Trophoblast cell (in vitro differentiated cells and primary cell): ENCODE measurements at regions not wholly inside any gene's neighbourhood (a gene's known extent, or its start where the extent isn't known, plus 50 kb on each side); places are given as distances from the start of the nearest gene placed in this dataset.
A peak's percentile ranks its signal among the peaks of the same experiment; 100 is the strongest.

Experiments used
- DNase-seq, 2 donors: peaks; one replicate each; pipeline ENCODE4 v3.0.0-alpha.2; 2016
- H2AFZ ChIP-seq: 2 replicates; pipeline ENCODE4 v1.6.1; 2013; ENCODE audit warnings: low read length, moderate library complexity, mild to moderate bottlenecking; ENCODE audit not compliant: insufficient read depth, poor library complexity
- H2AK5ac ChIP-seq: 2 replicates; pipeline ENCODE4 v1.6.1; 2013; ENCODE audit warnings: mild to moderate bottlenecking, low read length
- H2BK120ac ChIP-seq: 2 replicates; pipeline ENCODE4 v1.6.1; 2013; ENCODE audit warnings: low read length, mild to moderate bottlenecking, moderate library complexity; ENCODE audit not compliant: insufficient read depth, poor library complexity
- H2BK12ac ChIP-seq: 2 replicates; pipeline ENCODE4 v1.6.1; 2013; ENCODE audit warnings: mild to moderate bottlenecking, low read length, moderate library complexity
- H2BK5ac ChIP-seq: 2 replicates; pipeline ENCODE4 v1.6.1; 2013; ENCODE audit warnings: low read length, low read depth, moderate library complexity, mild to moderate bottlenecking; ENCODE audit not compliant: poor library complexity
- H3K14ac ChIP-seq: 2 replicates; pipeline ENCODE4 v1.6.1; 2013; ENCODE audit warnings: mild to moderate bottlenecking, low read length
- H3K18ac ChIP-seq: 2 replicates; pipeline ENCODE4 v1.6.1; 2013; ENCODE audit warnings: mild to moderate bottlenecking, low read length
- H3K23ac ChIP-seq: 2 replicates; pipeline ENCODE4 v1.6.1; 2013; ENCODE audit warnings: low read length
- H3K27ac ChIP-seq: 2 replicates; pipeline ENCODE4 v1.5.1; 2013; ENCODE audit warnings: low read depth, mild to moderate bottlenecking, inconsistent platforms, low read length, moderate library complexity
- H3K27me3 ChIP-seq: 2 replicates; pipeline ENCODE4 v1.6.1; 2013; ENCODE audit warnings: inconsistent platforms, mild to moderate bottlenecking, low read length, moderate library complexity; ENCODE audit not compliant: insufficient read depth
- H3K36me3 ChIP-seq, 2 experiments: 1 replicate in 1 of 2; 2 replicates in 1 of 2; pipeline ENCODE4 v1.6.1; 2013; ENCODE audit warnings: low read length in 2 of 2, mild to moderate bottlenecking in 2 of 2, moderate library complexity in 1 of 2; ENCODE audit not compliant: insufficient read depth in 2 of 2, control insufficient read depth in 1 of 2
- H3K4ac ChIP-seq: 2 replicates; pipeline ENCODE4 v1.6.1; 2013; ENCODE audit warnings: low read depth, mild to moderate bottlenecking, low read length, moderate library complexity
- H3K4me1 ChIP-seq, 2 experiments: 1 replicate in 1 of 2; 2 replicates in 1 of 2; pipeline ENCODE4 v1.6.1; 2013; ENCODE audit warnings: low read length in 2 of 2, mild to moderate bottlenecking in 2 of 2, moderate library complexity in 1 of 2; ENCODE audit not compliant: insufficient read depth in 2 of 2, control insufficient read depth in 1 of 2
- H3K4me2 ChIP-seq: 2 replicates; pipeline ENCODE4 v1.6.1; 2013; ENCODE audit warnings: inconsistent platforms, mild to moderate bottlenecking, low read length, moderate library complexity
- H3K4me3 ChIP-seq: 2 replicates; pipeline ENCODE4 v1.5.1; 2013; ENCODE audit warnings: mild to moderate bottlenecking, low read depth, low read length, inconsistent platforms
- H3K79me1 ChIP-seq: one replicate; pipeline ENCODE4 v1.6.1; 2013; ENCODE audit warnings: low read length
- H3K79me2 ChIP-seq: 2 replicates; pipeline ENCODE4 v1.6.1; 2013; ENCODE audit warnings: low read length, mild to moderate bottlenecking; ENCODE audit not compliant: control insufficient read depth, insufficient read depth, poor library complexity
- H3K9ac ChIP-seq: 2 replicates; pipeline ENCODE4 v1.6.1; 2013; ENCODE audit warnings: mild to moderate bottlenecking, low read length
- H3K9me3 ChIP-seq: 2 replicates; pipeline ENCODE4 v1.6.1; 2013; ENCODE audit warnings: low read depth, mild to moderate bottlenecking, control low read depth, inconsistent platforms, low read length; ENCODE audit not compliant: insufficient read depth
- H4K12ac ChIP-seq: 2 replicates; pipeline ENCODE4 v1.6.1; 2013; ENCODE audit warnings: low read depth, mild to moderate bottlenecking, low read length, moderate library complexity
- H4K8ac ChIP-seq: 2 replicates; pipeline ENCODE4 v1.6.1; 2013; ENCODE audit warnings: low read depth, mild to moderate bottlenecking, low read length, moderate library complexity
- H4K91ac ChIP-seq: one replicate; pipeline ENCODE4 v1.6.1; 2013; ENCODE audit warnings: low read depth, mild to moderate bottlenecking, low read length, moderate library complexity
- WGBS: extraction: QIAGEN DNeasy Blood & Tissue Kit; methylation state at CpG from one replicate; pipeline ENCODE4 v1.1.7; 2013; ENCODE audit warnings: missing lambda C conversion rate; ENCODE audit not compliant: insufficient read length, insufficient coverage; ENCODE audit errors: extremely low coverage; 5-methylcytosine and 5-hydroxymethylcytosine counted together

- WGBS: no CpG with 5 or more reads among the region's 2 CpGs
- Histone ChIP-seq H3K4me2 (no peak overlapping the region), H3K79me1 (no peaks in the 10 kb centered on the region), H3K79me2 (no peaks in the 10 kb centered on the region), H2AFZ (no peak overlapping the region), H2BK12ac (no peak overlapping the region), H3K4me1 (no peaks in the 10 kb centered on the region), H3K36me3 (no peaks in the 10 kb centered on the region), H3K9ac (no peak overlapping the region), H3K23ac (no peak overlapping the region), H3K27ac (no peak overlapping the region), H3K18ac (no peak overlapping the region), H4K12ac (no peak overlapping the region), H2BK5ac (no peak overlapping the region), H3K9me3 (no peaks in the 10 kb centered on the region), H4K91ac (no peak overlapping the region), H3K4me3 (no peak overlapping the region), H3K14ac (no peak overlapping the region), H2BK120ac (no peak overlapping the region), H4K8ac (no peak overlapping the region), H3K4ac (no peak overlapping the region), H2AK5ac (no peak overlapping the region), H3K27me3 (no peaks in the 10 kb centered on the region)
- DNase-seq: no peak
Observed at GRCh38 chr13:67977066-67977465, 746.9 kb upstream of the PCDH9 start.

- no peak overlapping the region for H4K12ac ChIP-seq
- H3K4me3 ChIP-seq: no peak overlapping the region
- H4K91ac ChIP-seq: no peak overlapping the region
- H3K23ac ChIP-seq: no peak overlapping the region
- no peak overlapping the region for H2BK5ac ChIP-seq
- H4K8ac ChIP-seq: no peak overlapping the region
- WGBS: no CpG with 5 or more reads among the region's 5 CpGs
- no peak overlapping the region for H2BK120ac ChIP-seq
- no peak overlapping the region for H3K9ac ChIP-seq
- H3K36me3 ChIP-seq: no peaks in the 10 kb centered on the region
- H2BK12ac ChIP-seq: no peak overlapping the region
- H2AK5ac ChIP-seq: no peak overlapping the region
- no peak overlapping the region for H3K14ac ChIP-seq
- H3K9me3 ChIP-seq: no peaks in the 10 kb centered on the region
- H3K4me1 ChIP-seq: no peaks in the 10 kb centered on the region
- H3K27ac ChIP-seq: no peak overlapping the region
- no peak overlapping the region for H3K4ac ChIP-seq
- H3K79me1 ChIP-seq: no peaks in the 10 kb centered on the region
- no peak for DNase-seq
- H3K18ac ChIP-seq: no peak overlapping the region
- H2AFZ ChIP-seq: no peak overlapping the region
- no peaks in the 10 kb centered on the region for H3K79me2 ChIP-seq
- no peak overlapping the region for H3K4me2 ChIP-seq
- H3K27me3 ChIP-seq: no peaks in the 10 kb centered on the region
Observed at GRCh38 chr13:67971291-67971690, 741.2 kb upstream of the PCDH9 start.

GRCh38 chr13:67967031-67967430, 736.9 kb upstream of the PCDH9 start:
- Histone ChIP-seq H2BK12ac (no peak overlapping the region), H4K12ac (no peak overlapping the region), H2AFZ (no peak overlapping the region), H3K27ac (no peak overlapping the region), H3K36me3 (no peaks in the 10 kb centered on the region), H3K9ac (no peak overlapping the region), H3K4me1 (no peaks in the 10 kb centered on the region), H4K8ac (no peak overlapping the region), H3K4me2 (no peak overlapping the region), H2BK5ac (no peak overlapping the region), H3K4ac (no peak overlapping the region), H3K79me2 (no peaks in the 10 kb centered on the region), H3K9me3 (no peaks in the 10 kb centered on the region), H4K91ac (no peak overlapping the region), H3K14ac (no peak overlapping the region), H2BK120ac (no peak overlapping the region), H2AK5ac (no peak overlapping the region), H3K4me3 (no peak overlapping the region), H3K18ac (no peak overlapping the region), H3K23ac (no peak overlapping the region), H3K27me3 (no peaks in the 10 kb centered on the region), H3K79me1 (no peaks in the 10 kb centered on the region)
- no CpG with 5 or more reads among the region's 1 CpG for WGBS
- DNase-seq: peak in 1 of 2 donors; percentile 10

GRCh38 chr13:67966065-67966464, 735.9 kb upstream of the PCDH9 start:
- H3K36me3 ChIP-seq: no peaks in the 10 kb centered on the region
- H3K18ac ChIP-seq: no peak overlapping the region
- H3K4ac ChIP-seq: no peak overlapping the region
- H4K91ac ChIP-seq: no peak overlapping the region
- H2BK120ac ChIP-seq: no peak overlapping the region
- no peak overlapping the region for H2AK5ac ChIP-seq
- H4K8ac ChIP-seq: no peak overlapping the region
- no peaks in the 10 kb centered on the region for H3K9me3 ChIP-seq
- no peaks in the 10 kb centered on the region for H3K27me3 ChIP-seq
- no peak overlapping the region for H3K23ac ChIP-seq
- H2BK12ac ChIP-seq: no peak overlapping the region
- H3K79me2 ChIP-seq: no peaks in the 10 kb centered on the region
- no peak for DNase-seq
- H3K4me3 ChIP-seq: no peak overlapping the region
- no peak overlapping the region for H3K9ac ChIP-seq
- no peak overlapping the region for H3K4me2 ChIP-seq
- H3K4me1 ChIP-seq: no peaks in the 10 kb centered on the region
- H3K79me1 ChIP-seq: no peaks in the 10 kb centered on the region
- WGBS: no CpG with 5 or more reads among the region's 1 CpG
- H2BK5ac ChIP-seq: no peak overlapping the region
- no peak overlapping the region for H3K27ac ChIP-seq
- H2AFZ ChIP-seq: no peak overlapping the region
- H4K12ac ChIP-seq: no peak overlapping the region
- H3K14ac ChIP-seq: no peak overlapping the region
